ENCODE measurements at regions not wholly inside any gene's neighbourhood (a gene's known extent, or its start where the extent isn't known, plus 50 kb on each side); places are given as distances from the start of the nearest gene placed in this dataset.

GRCh38 chr1:4573526-4573925 lies 80.9 kb upstream of the AJAP1 start:
- H3K9ac ChIP-seq (ENCODE audit: low read depth, low read length), result no peak overlapping the region
- peaks cover 32% of the 10 kb centered on the region for H3K9me3 ChIP-seq (ENCODE audit: control insufficient read depth, insufficient read depth, low read length)
- H3K9me1 ChIP-seq (ENCODE audit: insufficient read depth, low read length), result no peaks in the 10 kb centered on the region
- no peak overlapping the region for H4K5ac ChIP-seq (ENCODE audit: low read depth, low read length)
- H2BK15ac ChIP-seq (ENCODE audit: low read depth, low read length), result no peak overlapping the region
- BruUV-seq (replicated peaks), result no TSS peak
- H2AK9ac ChIP-seq (replicated peaks; ENCODE audit: low read depth, low read length, poor library complexity), result no peak overlapping the region
- no peak overlapping the region for H3K14ac ChIP-seq (replicated peaks; ENCODE audit: low read depth, low read length)
- H4K91ac ChIP-seq (ENCODE audit: insufficient read depth, low read depth, low read length), result no peak overlapping the region
- H3K23ac ChIP-seq (ENCODE audit: low read depth, low read length), result no peak overlapping the region
- no peak overlapping the region for H2AK5ac ChIP-seq (ENCODE audit: low read depth, low read length)
- H3K79me1 ChIP-seq (ENCODE audit: low read depth in 1 of 2, low read length in 2 of 2), result no peaks in the 10 kb centered on the region
- no peak overlapping the region for H2AFZ ChIP-seq (replicated peaks; ENCODE audit: low read length, poor library complexity)
- POLR2A ChIA-PET (ENCODE audit: unreplicated experiment), result no interaction called here
- H4K20me1 ChIP-seq (ENCODE audit: insufficient read depth, low read length), result no peaks in the 10 kb centered on the region
- H4K8ac ChIP-seq (ENCODE audit: low read depth in 2 of 2, low read length in 2 of 2), result no peak overlapping the region
- dilution Hi-C loops (cut with HindIII; ENCODE audit: low sequenced_read_pairs, unreplicated experiment) (no loop called here), in situ Hi-C loops (cut with MboI; ENCODE audit: low sequenced_read_pairs) (no loop called here), intact Hi-C loops (cut with micrococcal nuclease) (no loop called here)
- H2BK120ac ChIP-seq (ENCODE audit: low read depth, low read length), result no peak overlapping the region
- no peaks in the 10 kb centered on the region for H3K36me3 ChIP-seq (ENCODE audit: control insufficient read depth, insufficient read depth, low read length)
- no CpG with 5 or more reads among the region's 3 CpGs for WGBS, 2 experiments (ENCODE audit: extremely low coverage in 2 of 2, insufficient read length in 1 of 2)
- CTCF ChIA-PET, result no interaction called here
- no peak overlapping the region for H2BK20ac ChIP-seq (ENCODE audit: low read depth, low read length)
- H3K27ac ChIP-seq (ENCODE audit: insufficient read depth, low read length), result no peak overlapping the region
- no peak overlapping the region for H3K4me2 ChIP-seq (ENCODE audit: low read depth, low read length)
- no peak for TF ChIP-seq FOS (IDR thresholded peaks at IDR 0.05; ENCODE audit: low read depth, low read length)
- TF ChIP-seq RAD21 (IDR thresholded peaks at IDR 0.05; ENCODE audit: low read length), result no peak
- no peak for TF ChIP-seq CEBPB (IDR thresholded peaks at IDR 0.05; ENCODE audit: low read depth, low read length)
- TF ChIP-seq RFX5 (IDR thresholded peaks at IDR 0.05; ENCODE audit: low read depth, low read length), result no peak
- TF ChIP-seq RCOR1 (IDR thresholded peaks at IDR 0.05; ENCODE audit: insufficient replicate concordance, low read length), result no peak
- TF ChIP-seq CTCF (conservative IDR thresholded peaks at IDR 0.05; ENCODE audit: low read depth, low read length), result no peak
- TF ChIP-seq, protein P1, sequence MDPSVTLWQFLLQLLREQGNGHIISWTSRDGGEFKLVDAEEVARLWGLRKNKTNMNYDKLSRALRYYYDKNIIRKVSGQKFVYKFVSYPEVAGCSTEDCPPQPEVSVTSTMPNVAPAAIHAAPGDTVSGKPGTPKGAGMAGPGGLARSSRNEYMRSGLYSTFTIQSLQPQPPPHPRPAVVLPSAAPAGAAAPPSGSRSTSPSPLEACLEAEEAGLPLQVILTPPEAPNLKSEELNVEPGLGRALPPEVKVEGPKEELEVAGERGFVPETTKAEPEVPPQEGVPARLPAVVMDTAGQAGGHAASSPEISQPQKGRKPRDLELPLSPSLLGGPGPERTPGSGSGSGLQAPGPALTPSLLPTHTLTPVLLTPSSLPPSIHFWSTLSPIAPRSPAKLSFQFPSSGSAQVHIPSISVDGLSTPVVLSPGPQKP (IDR thresholded peaks at IDR 0.05; ENCODE audit: borderline replicate concordance, low read depth, low read length), result no peak
- TF ChIP-seq POLR2A (IDR thresholded peaks at IDR 0.05; ENCODE audit: low read depth, low read length), result no peak
- DNase-seq (no peak), ATAC-seq (ENCODE audit: low read depth) (no peak)
- H3K4ac ChIP-seq (ENCODE audit: low read depth, low read length), result no peak overlapping the region
- no peak overlapping the region for H3K18ac ChIP-seq (ENCODE audit: low read depth, low read length)
- no peaks in the 10 kb centered on the region for H3K4me1 ChIP-seq (ENCODE audit: control insufficient read depth, insufficient read depth, low read length)
- no peak overlapping the region for H3K56ac ChIP-seq (ENCODE audit: extremely low read depth, insufficient read depth, low read length)
- no peak overlapping the region for H2BK5ac ChIP-seq (ENCODE audit: low read depth, low read length, poor library complexity, severe bottlenecking)
- no peak overlapping the region for H3K4me3 ChIP-seq (ENCODE audit: insufficient read depth, low read depth, low read length)
- no peaks in the 10 kb centered on the region for H3K27me3 ChIP-seq (ENCODE audit: control insufficient read depth, insufficient read depth, low read length)
